ENCODE measurements at regions not wholly inside any gene's neighbourhood (a gene's known extent, or its start where the extent isn't known, plus 50 kb on each side); places are given as distances from the start of the nearest gene placed in this dataset.
A peak's percentile ranks its signal among the peaks of the same experiment; 100 is the strongest.

- TF ChIP-seq RERE (CRISPR knock-in tag; IDR thresholded peaks at IDR 0.05; ENCODE audit: borderline replicate concordance) = no peak
- TF ChIP-seq ZBTB9 (CRISPR knock-in tag; IDR thresholded peaks at IDR 0.05) = peak; percentile 87
- no peak for TF ChIP-seq ZNF12 (CRISPR knock-in tag; IDR thresholded peaks at IDR 0.05)
- peak; percentile 95 for TF ChIP-seq ZNF316 (IDR thresholded peaks at IDR 0.05)
- TF ChIP-seq ZNF431 (CRISPR knock-in tag; IDR thresholded peaks at IDR 0.05) = no peak
- no peak for TF ChIP-seq ETS1 (conservative IDR thresholded peaks at IDR 0.05; ENCODE audit: control insufficient read depth, low read depth, low read length)
- TF ChIP-seq MBD1 (CRISPR knock-in tag; IDR thresholded peaks at IDR 0.05) = no peak
- no peak for TF ChIP-seq XRCC5 (IDR thresholded peaks at IDR 0.05; ENCODE audit: low read depth, low read length)
- TF ChIP-seq ZNF449 (CRISPR knock-in tag; IDR thresholded peaks at IDR 0.05) = no peak
- no peak for TF ChIP-seq SP1 (CRISPR knock-in tag; IDR thresholded peaks at IDR 0.05)
- TF ChIP-seq DEAF1 (CRISPR knock-in tag; IDR thresholded peaks at IDR 0.05) = 0 out of 2 replicates have a peak, but pooled peaks have one; percentile 8
- no peak for TF ChIP-seq ZNF75A (CRISPR knock-in tag; IDR thresholded peaks at IDR 0.05)
- peak; percentile 77 for TF ChIP-seq CXXC5 (CRISPR knock-in tag; IDR thresholded peaks at IDR 0.05)
- peak; percentile 85 for TF ChIP-seq SOX6 (IDR thresholded peaks at IDR 0.05)
Observed at GRCh38 chr1:219088778-219089557, 84.7 kb upstream of the LYPLAL1 start (continued).
